ENCODE measurements at regions not wholly inside any gene's neighbourhood (a gene's known extent, or its start where the extent isn't known, plus 50 kb on each side); places are given as distances from the start of the nearest gene placed in this dataset.

- TF ChIP-seq CTCF (IDR thresholded peaks at IDR 0.05) (no peak), EZH2 (IDR thresholded peaks at IDR 0.05; ENCODE audit: borderline replicate concordance, insufficient read depth, low read depth, low read length, poor library complexity, severe bottlenecking) (no peak)
These were observed 776.3 kb downstream of the TMEM121 start for GRCh38 chr14:106302661-106303060.
